ENCODE measurements at regions not wholly inside any gene's neighbourhood (a gene's known extent, or its start where the extent isn't known, plus 50 kb on each side); places are given as distances from the start of the nearest gene placed in this dataset.

DNA sequence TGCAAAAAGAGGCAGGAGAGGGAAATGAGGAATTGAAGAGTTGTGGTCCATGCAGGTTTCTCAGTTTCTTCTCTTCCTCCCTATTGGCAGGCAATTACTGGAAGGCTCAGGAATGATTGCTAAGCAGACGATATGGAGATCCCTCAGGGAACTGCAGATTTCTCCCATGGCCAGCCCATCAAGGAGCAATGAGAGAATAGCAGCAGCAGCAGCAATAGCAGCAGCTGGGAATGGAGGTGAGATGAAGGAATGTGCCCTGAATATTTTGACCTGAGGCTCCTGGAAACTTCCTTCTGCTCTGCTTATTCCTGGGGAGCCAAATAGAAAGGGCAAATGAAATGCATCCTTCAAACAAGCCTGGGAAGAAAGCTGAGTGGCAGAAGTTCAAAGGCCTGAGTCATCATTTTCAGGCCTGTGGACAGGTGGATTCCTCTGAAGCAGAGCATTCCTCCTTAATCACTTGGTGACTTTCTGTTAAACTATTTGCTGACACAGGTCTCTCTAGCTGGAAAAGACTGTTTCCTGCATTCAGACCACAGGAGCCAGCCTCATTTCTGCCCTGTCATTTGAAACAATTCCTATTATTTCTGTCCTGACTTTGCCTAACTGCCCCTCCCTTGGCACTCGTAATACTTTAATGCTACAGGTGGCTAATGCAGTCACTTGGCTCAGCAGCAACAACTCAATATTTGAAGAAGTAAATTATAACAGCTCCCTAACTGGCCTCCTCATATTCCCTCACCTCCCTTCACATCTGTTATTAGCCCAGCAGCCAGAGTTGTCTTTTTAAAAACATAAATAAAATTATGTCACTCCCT lies 146.9 kb upstream of the GADL1 start:
- TF ChIP-seq, protein P1, sequence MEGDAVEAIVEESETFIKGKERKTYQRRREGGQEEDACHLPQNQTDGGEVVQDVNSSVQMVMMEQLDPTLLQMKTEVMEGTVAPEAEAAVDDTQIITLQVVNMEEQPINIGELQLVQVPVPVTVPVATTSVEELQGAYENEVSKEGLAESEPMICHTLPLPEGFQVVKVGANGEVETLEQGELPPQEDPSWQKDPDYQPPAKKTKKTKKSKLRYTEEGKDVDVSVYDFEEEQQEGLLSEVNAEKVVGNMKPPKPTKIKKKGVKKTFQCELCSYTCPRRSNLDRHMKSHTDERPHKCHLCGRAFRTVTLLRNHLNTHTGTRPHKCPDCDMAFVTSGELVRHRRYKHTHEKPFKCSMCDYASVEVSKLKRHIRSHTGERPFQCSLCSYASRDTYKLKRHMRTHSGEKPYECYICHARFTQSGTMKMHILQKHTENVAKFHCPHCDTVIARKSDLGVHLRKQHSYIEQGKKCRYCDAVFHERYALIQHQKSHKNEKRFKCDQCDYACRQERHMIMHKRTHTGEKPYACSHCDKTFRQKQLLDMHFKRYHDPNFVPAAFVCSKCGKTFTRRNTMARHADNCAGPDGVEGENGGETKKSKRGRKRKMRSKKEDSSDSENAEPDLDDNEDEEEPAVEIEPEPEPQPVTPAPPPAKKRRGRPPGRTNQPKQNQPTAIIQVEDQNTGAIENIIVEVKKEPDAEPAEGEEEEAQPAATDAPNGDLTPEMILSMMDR (IDR thresholded peaks at IDR 0.05; ENCODE audit: insufficient read depth, low read depth, low read length), result no peak
- peak; percentile 35 for DNase-seq (ENCODE audit: low read depth)

DNA sequence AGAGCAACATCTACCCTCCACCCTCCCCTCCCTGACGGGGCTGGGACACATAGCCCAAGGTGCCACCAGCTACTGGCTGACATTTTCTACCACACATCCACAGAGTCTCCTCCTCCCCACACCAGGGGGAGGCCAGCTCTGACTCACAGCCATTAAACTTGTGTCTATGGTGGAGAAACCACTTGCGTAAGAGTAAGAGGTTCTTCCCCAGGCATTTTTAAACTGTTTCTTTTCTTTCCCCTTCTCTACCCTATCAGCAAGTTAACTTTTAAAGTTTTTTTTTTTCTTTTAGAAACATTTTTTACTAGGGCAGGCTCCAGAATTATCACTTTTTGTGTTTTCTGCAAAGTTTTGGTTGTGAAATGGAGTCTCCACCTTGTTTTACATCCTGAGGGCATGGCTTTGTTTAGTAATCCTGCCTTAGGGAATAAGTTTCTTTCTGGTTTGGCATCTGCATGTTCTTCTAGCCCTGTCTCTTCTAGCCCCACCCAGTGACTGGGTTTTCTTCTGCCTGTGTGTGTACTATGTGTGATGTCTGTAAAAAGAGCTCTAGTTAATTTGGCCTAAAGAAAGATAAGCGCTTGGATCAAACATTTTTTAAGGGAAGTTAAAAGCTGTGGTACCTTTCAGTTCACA lies 148.8 kb upstream of the GADL1 start:
- no peak overlapping the region for H3K4me3 ChIP-seq (ENCODE audit: low read depth, low read length)
- TF ChIP-seq, protein P1 (IDR thresholded peaks at IDR 0.05; ENCODE audit: insufficient read depth, low read depth, low read length), result no peak
- peak; percentile 68 for DNase-seq (ENCODE audit: low read depth)

More for the DNA sequence above, 146.9 kb upstream of the GADL1 start:
- no peak overlapping the region for H3K4me3 ChIP-seq (ENCODE audit: low read depth, low read length)

DNA sequence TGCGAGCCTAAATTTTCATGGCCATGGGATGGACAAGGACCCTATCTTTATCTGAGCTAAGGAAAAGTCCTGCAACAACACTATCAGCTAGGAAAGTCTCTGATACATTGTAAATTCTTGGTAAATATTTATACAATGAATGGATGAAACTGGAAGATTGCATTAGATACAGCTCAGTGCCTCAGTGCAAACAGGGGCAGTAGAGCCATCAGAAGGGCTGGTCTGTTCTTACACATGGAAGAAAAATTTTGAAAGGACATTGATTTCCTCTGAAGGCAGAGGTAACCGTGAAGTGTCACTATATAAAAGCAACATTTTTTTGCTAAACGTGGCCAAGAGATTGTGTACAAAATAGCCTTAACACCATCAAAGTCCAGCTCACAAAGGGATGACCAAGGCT lies 153.2 kb upstream of the GADL1 start:
- H3K4me3 ChIP-seq (ENCODE audit: low read depth, low read length), result no peak overlapping the region
- TF ChIP-seq, protein P1 (IDR thresholded peaks at IDR 0.05; ENCODE audit: insufficient read depth, low read depth, low read length), result no peak
- no peak for DNase-seq (ENCODE audit: low read depth)

DNA sequence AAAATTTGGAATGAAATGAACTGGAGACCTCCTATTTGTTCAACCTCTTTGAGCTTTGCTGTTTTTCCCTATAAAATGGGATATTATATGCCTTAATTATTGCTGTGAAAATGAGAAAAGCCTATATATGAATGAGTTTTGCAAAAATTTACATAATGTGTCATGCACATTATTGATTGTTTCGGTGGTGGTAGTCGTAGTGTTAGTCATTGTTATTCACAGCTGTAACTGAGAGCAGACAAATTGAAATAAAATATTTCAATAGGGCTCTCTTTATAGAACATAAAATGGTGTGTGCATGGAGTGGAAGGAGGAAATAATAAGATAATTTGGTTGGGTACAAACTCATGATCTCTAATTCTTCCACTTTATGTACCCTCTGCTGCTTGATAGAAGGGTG lies 153.7 kb upstream of the GADL1 start:
- TF ChIP-seq, protein P1 (IDR thresholded peaks at IDR 0.05; ENCODE audit: insufficient read depth, low read depth, low read length), result no peak
- H3K4me3 ChIP-seq (ENCODE audit: low read depth, low read length), result no peak overlapping the region
- DNase-seq (ENCODE audit: low read depth), result no peak

DNA sequence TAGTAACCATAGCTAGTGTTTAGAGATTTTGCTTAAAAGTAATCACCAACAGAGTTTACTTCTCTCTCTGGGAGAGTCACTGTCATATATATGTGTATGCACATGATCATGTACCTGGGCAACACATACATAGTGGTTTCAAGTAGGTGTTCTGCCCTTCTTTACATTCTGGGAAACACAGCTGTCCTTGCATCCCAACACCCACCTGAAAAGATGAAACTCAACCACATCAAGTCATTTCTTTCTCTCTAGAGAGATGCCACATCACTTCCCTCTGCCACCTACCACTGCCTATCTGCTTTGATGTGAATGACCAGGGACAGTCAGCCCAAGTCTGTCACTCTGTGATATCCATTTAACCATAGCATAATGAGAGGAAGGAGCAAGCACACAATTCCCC lies 155.8 kb upstream of the GADL1 start:
- TF ChIP-seq, protein P1 (IDR thresholded peaks at IDR 0.05; ENCODE audit: insufficient read depth, low read depth, low read length), result no peak
- no peak overlapping the region for H3K4me3 ChIP-seq (ENCODE audit: low read depth, low read length)
- no peak for DNase-seq (ENCODE audit: low read depth)

DNA sequence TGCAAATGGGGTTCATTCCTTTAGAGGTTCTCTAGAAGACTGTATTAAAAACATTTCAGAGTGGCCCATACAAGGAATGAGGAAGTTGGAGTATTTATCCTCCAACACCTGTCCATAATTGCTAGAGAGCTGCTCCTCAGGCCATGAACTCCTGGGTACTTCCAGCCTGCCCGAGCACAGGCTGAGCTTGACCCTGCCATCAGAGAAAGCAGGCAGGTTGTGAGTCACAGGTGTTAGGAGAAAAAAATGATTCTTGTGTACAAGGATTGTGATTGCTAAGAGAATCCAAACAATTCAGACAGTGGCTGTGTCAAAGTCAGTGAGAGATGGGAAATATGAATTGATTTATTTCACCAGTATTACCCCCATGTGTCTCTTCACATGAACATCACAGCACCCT lies 156.8 kb upstream of the GADL1 start:
- no peak overlapping the region for H3K4me3 ChIP-seq (ENCODE audit: low read depth, low read length)
- TF ChIP-seq, protein P1 (IDR thresholded peaks at IDR 0.05; ENCODE audit: insufficient read depth, low read depth, low read length), result no peak
- no peak for DNase-seq (ENCODE audit: low read depth)
